ENCODE measurements at regions not wholly inside any gene's neighbourhood (a gene's known extent, or its start where the extent isn't known, plus 50 kb on each side); places are given as distances from the start of the nearest gene placed in this dataset.
A peak's percentile ranks its signal among the peaks of the same experiment; 100 is the strongest.

GRCh38 chr12:100077367-100077766 lies 65.3 kb downstream of the BLTP3B start:
- TF ChIP-seq CTCF (conservative IDR thresholded peaks at IDR 0.05) = peak; percentile 30
- TF ChIP-seq ZFX (IDR thresholded peaks at IDR 0.05) = no peak
